ENCODE measurements at regions not wholly inside any gene's neighbourhood (a gene's known extent, or its start where the extent isn't known, plus 50 kb on each side); places are given as distances from the start of the nearest gene placed in this dataset.

- no peak for DNase-seq (ENCODE audit: low read depth)
- no peak overlapping the region for H3K4me3 ChIP-seq (ENCODE audit: low read depth, low read length)
- TF ChIP-seq CTCF (IDR thresholded peaks at IDR 0.05; ENCODE audit: low read depth, low read length) (no peak), POLR2A (IDR thresholded peaks at IDR 0.05; ENCODE audit: extremely low read depth, insufficient read length) (no peak), MYC (IDR thresholded peaks at IDR 0.05; ENCODE audit: low read depth, low read length) (no peak)
- TF ChIP-seq, protein P1, sequence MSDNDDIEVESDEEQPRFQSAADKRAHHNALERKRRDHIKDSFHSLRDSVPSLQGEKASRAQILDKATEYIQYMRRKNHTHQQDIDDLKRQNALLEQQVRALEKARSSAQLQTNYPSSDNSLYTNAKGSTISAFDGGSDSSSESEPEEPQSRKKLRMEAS (IDR thresholded peaks at IDR 0.05; ENCODE audit: low read depth, low read length): no peak
These were observed 84.6 kb upstream of the PACRGL start for GRCh38 chr4:20615486-20616260.

DNA sequence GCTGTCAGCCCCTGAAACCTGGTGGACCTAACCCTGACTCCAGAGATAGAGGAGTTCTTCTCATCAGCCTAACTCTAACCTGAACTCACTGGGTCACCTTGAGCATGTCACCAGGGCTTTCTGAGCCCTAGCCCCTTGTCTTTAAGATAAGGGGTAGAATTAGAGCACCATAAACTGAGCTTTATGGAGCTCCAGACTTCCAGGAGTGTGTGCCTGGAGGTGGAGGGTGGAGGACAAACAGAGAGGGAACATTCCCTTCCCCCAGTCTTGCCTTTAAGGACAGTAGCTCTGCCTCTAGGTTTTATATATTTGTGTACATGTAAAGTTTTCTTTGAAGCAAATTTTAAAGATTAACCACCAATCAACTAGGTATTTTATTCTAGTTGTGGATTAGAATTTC, 83.9 kb upstream of the PACRGL start:
- TF ChIP-seq POLR2A (IDR thresholded peaks at IDR 0.05; ENCODE audit: extremely low read depth, insufficient read length): no peak
- DNase-seq (ENCODE audit: low read depth): no peak
- no peak overlapping the region for H3K4me3 ChIP-seq (ENCODE audit: low read depth, low read length)

GRCh38 chr4:20616848-20617247, 83.4 kb upstream of the PACRGL start:
- H3K4me3 ChIP-seq (ENCODE audit: low read depth, low read length): no peak overlapping the region
- no peak for DNase-seq (ENCODE audit: low read depth)
- TF ChIP-seq, protein P1 (IDR thresholded peaks at IDR 0.05; ENCODE audit: low read depth, low read length): no peak
- TF ChIP-seq POLR2A (IDR thresholded peaks at IDR 0.05; ENCODE audit: extremely low read depth, insufficient read length): no peak
- no peak for TF ChIP-seq CTCF (IDR thresholded peaks at IDR 0.05; ENCODE audit: low read depth, low read length)
- no peak for TF ChIP-seq MYC (IDR thresholded peaks at IDR 0.05; ENCODE audit: low read depth, low read length)

GRCh38 chr4:20617678-20618396, 82.4 kb upstream of the PACRGL start:
- H3K4me3 ChIP-seq (ENCODE audit: low read depth, low read length): no peak overlapping the region
- DNase-seq (ENCODE audit: low read depth): no peak

GRCh38 chr4:20618731-20619130, 81.5 kb upstream of the PACRGL start:
- TF ChIP-seq MYC (IDR thresholded peaks at IDR 0.05; ENCODE audit: low read depth, low read length) (no peak), CTCF (IDR thresholded peaks at IDR 0.05; ENCODE audit: low read depth, low read length) (no peak), POLR2A (IDR thresholded peaks at IDR 0.05; ENCODE audit: extremely low read depth, insufficient read length) (no peak)
- TF ChIP-seq, protein P1 (IDR thresholded peaks at IDR 0.05; ENCODE audit: low read depth, low read length): no peak
- DNase-seq (ENCODE audit: low read depth): no peak

More at GRCh38 chr4:20617678-20618396, 82.4 kb upstream of the PACRGL start:
- TF ChIP-seq POLR2A (IDR thresholded peaks at IDR 0.05; ENCODE audit: extremely low read depth, insufficient read length): no peak
- no peak for TF ChIP-seq CTCF (IDR thresholded peaks at IDR 0.05; ENCODE audit: low read depth, low read length)
- TF ChIP-seq, protein P1 (IDR thresholded peaks at IDR 0.05; ENCODE audit: low read depth, low read length): no peak
- TF ChIP-seq MYC (IDR thresholded peaks at IDR 0.05; ENCODE audit: low read depth, low read length): no peak

GRCh38 chr4:20621476-20621875, 78.8 kb upstream of the PACRGL start:
- no peak for DNase-seq (ENCODE audit: low read depth)
- no peak overlapping the region for H3K4me3 ChIP-seq (ENCODE audit: low read depth, low read length)
- TF ChIP-seq MYC (IDR thresholded peaks at IDR 0.05; ENCODE audit: low read depth, low read length) (no peak), CTCF (IDR thresholded peaks at IDR 0.05; ENCODE audit: low read depth, low read length) (no peak), POLR2A (IDR thresholded peaks at IDR 0.05; ENCODE audit: extremely low read depth, insufficient read length) (no peak)
- TF ChIP-seq, protein P1 (IDR thresholded peaks at IDR 0.05; ENCODE audit: low read depth, low read length): no peak

More at GRCh38 chr4:20618731-20619130, 81.5 kb upstream of the PACRGL start:
- no peak overlapping the region for H3K4me3 ChIP-seq (ENCODE audit: low read depth, low read length)
